Inferior parietal cortex (tissue), 1 donor: ENCODE measurements at regions not wholly inside any gene's neighbourhood (a gene's known extent, or its start where the extent isn't known, plus 50 kb on each side); places are given as distances from the start of the nearest gene placed in this dataset.

Source experiments
- DNase-seq: peaks from one replicate; pipeline ENCODE4 v3.0.0-alpha.2; 2016; ENCODE audit errors: extremely low spot score

DNA sequence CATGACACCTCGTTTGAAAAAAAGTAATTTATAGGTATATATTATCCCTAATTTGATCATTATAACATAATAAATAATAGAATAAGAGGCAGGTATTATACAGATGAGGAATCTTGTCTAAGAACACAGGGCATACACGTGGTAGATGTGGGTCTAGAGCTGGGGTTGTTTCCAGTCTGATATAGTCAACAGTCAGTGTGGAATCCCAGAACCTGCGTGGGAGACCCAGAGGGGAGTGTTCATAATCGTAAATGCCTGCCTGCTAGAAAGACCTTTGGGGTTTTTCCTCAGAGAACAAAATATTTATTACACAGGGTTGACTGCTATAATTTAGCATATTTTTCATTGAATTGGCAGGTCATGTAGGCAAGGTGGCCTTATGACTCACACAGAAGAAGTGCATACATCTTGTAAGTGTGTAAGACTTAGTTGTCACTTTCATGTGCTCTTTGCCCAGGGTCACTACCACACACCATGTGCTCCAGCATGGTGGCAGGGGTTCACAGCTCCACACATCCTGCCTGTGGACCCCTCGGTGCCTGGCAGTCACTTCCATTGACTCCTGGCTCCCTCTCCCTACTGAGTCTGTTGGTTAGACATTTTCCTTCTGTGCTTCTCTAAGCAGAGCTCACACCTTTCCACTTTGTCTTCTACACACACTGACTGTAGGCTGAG is 94.9 kb upstream of the IKZF1 start:
- DNase-seq: no peak

DNA sequence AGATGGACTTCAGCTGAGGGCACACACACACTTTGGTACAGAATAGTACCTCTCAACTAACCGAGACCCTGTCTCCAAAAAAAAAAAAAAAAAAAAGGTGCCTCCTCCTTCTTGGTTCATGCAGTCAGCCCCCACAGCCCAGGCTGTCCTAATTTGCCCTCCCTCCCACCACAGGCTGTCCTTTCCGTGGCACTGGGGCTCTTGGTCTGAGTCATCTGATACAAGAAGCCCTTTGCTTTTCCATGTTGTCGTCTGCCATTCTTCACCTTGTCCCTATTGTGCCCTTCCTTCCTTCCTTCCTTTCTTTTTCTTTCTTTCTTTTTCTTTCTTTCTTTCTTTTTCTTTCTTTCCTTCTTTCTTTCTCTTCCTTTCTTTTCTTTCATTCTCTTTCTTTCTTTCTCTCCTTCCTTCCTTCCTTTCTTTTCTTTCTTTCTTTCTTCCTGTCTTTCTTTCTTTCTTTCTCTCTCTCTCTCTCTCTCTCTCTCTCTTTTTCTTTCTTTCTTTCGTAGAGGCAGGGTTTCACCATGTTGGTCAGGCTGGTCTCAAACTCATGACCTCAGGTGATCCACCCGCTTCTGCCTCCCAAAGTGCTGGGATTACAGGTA is 96.0 kb upstream of the IKZF1 start:
- no peak for DNase-seq

DNA sequence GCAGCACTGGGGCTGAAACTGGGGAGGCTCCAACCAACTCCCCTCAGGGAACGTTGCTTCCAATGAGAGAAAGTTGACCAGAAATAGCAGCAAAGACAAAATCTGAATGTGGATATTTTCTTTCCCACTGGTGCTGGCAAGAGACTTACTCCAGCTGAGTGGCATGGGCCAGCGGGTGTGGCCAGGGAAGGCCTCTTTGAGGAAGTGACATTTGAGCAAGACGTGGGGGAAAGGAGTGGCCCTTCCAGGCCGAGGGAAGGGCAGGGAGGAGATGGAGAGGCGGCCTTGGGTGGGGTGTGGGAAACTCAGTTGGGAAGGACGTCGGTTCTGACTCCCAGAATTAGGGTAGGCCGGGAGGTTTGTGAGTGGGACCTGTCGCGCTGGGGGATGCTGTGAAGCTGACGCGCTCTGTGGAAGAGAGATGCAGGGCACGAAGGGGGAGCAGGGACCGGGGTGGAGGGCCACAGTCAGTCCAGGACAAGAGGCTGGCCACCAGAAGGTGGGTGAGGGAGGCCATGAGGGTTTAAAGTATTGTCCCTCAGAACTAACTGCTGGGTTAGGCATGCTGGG is 96.7 kb upstream of the IKZF1 start:
- no peak for DNase-seq

DNA sequence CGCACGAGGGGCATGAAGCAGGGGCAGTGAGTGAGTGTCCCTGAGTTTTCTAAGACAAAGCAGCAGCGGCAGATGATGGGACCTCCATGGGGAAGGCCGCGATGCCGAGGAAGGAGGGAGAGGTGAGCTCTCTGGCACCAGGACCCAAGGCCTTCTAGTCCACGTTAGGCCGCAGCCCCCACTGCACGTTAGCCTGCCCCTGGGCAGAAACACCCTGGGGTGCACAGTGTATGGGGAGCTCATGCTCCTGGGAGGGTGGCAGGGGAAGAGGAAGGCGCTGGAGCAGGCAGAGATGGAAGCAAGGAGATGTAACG is 97.3 kb upstream of the IKZF1 start:
- DNase-seq: no peak

DNA sequence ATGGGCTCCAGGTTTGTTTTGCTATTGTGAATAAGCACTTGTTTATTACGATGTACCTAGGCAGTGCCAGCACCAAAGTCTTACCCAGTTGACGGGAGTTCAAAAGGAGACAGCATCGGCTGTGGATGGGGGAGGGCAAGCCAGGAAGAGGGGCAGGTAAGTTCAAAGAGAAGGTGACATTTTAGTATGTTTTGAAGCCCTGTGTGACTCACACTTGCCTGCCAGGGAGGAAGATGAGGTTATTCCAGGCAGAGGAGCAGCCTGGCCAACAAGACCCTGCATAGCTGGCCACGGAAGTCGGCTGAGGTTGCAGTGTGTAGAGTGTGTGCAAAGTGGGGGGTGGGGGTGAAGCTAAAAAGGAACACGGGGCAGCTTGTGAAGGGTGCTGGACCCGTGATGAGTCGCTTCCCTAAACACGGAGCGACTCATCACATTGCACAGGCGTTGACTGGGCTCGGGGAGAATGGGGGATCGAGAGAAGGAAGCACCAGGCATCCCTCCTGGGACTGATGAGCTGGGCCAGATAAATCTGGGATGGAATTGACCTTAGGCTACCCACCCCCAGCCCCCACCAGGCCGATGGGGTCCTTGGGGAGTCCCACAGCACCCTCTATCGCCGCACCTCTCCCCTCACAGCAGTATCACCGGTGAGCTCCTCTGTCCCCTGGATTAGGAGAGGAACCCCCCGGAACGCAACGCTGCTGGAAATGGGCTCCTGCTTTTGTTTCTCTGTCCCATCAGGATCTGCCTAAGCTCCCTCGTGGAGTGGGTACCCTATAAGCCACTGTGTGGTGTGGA is 97.9 kb upstream of the IKZF1 start:
- DNase-seq: no peak

DNA sequence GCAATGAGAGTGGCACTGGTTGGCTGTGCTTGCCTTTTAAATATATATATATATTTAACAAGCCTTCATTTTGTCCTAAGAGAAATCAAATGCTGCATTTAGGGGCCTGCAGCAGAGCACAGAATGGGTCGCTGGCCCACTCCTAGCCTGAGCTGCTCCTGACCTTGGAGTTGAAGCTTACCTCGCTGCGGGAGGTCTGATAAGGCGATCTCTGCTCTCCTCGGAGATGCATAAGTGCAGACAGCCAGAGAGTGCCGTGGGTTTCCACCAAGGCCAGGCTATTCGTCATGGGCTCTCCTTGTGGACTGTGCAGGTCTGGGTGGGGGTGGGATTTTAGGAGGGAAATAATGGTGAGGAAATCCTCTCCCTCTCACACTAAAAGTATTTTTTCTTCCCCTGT is 99.5 kb upstream of the IKZF1 start:
- no peak for DNase-seq

DNA sequence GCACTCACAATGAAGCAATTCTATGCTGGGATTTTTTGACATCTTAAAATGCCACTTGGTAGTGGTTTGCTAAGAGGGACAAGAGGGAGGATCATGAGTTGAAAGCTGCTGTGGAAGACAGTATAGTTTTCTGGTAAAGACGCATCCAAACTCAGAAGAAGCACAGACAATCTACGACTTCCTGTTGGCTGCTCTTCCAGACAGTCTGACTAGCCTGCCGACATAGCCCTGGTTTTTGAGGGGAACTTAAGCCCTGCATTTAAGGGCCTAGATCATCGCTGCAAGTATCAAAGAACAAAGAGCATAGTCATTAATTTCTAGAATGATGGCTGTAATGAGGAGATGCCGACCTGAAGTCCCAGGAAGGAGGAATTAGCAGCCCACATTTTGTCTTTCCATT is 99.9 kb upstream of the IKZF1 start:
- DNase-seq: no peak

DNA sequence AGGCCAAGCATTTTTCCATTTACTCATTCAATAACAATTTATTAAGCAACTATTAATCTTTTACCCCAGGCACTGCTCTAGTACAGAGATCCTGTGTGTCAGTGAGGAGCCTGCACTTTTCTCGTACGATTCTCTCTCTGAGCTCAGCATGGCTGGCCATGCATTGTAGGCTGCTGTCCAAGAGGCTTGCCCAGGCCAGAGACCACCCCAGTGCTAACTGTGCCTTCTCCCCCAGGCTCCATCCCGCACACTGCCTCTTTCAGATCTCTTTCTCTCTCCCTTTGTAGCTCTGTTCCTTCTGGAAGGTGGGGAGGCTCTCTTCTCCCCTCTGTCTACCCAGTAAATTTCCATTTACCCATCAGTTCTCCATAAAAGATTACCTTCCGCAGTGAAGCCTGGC is 101.0 kb upstream of the IKZF1 start:
- DNase-seq: no peak

DNA sequence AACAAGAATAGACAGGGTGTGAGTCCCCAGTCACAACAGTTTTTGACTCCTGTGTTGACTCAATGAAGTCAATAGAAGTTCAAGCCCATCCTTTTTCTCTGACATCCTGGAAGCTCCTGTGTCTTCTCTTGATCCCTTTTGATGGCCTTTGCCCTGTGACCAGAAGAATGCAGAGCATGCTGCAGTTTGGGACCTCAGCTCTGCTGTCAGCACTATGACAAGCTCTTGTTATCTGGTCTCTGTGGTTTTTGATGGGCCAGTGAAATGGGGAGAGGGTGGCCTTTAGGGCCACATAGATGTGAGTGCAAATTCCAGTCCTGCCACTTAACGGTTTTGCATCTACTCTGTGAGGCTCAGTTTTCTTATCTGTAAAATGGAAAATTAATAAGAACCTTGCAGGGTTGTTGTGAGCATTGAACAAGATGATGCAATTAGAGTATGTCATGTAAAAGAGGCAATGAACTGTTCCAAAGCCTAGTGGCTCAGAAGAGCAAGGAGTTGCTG is 102.4 kb upstream of the IKZF1 start:
- DNase-seq: no peak

DNA sequence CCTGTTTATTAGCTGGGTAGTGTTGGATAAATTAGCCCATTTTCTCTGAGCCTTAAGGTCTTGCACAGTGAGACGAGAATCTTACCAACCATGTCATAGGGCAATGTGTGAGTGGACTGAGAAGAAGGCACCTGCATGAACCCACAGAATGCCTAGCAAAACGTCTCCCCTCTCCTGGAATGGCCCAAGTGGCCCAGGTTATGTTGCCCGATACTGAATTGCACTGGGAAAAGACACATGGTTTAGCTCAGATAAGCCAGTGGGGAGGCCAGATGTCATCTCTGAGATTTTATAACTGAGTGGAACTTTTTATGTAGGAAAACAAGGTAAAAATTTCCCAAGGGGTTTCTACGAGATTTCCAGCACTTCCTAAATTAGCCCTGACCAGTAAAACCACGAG is 104.7 kb upstream of the IKZF1 start:
- no peak for DNase-seq

DNA sequence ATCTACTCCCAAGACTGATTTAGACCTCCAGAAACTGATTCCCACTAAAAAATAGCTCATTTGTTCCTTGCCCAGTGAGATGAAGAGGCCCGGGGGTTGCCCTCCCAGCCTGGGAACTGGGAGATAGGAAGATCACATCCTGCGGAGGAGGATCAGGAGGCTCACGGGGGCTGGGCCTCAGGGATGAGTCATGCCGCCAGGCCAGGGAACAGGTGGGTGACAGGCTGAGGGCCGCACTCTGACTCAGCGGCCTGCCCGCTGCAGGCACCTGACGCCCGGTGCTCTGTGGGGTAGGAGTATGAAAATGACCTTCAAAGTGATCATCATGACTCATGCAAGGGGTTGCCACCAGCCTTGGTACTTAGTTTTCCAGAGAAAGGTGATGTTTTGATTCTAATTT is 104.5 kb upstream of the ZPBP start:
- DNase-seq: no peak

DNA sequence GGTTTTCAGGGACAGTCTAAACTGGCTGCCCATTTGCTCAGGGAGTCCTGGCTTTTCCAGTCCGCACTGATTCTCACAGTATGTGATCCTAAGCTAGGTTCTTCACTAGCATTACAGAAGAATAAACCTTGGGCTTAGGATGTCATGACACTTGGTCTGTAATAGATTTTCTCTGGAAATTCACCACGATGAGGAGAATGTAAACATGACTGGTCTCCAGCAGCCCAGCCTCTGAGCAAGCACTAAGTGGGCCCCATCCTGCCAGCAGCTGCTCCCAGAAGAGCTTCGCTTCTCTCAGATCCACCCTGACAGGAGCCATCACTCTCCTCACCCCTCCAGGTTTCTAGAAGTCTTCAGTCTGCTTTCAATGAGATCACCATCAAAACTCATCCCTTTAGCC is 103.7 kb upstream of the ZPBP start:
- DNase-seq: no peak

DNA sequence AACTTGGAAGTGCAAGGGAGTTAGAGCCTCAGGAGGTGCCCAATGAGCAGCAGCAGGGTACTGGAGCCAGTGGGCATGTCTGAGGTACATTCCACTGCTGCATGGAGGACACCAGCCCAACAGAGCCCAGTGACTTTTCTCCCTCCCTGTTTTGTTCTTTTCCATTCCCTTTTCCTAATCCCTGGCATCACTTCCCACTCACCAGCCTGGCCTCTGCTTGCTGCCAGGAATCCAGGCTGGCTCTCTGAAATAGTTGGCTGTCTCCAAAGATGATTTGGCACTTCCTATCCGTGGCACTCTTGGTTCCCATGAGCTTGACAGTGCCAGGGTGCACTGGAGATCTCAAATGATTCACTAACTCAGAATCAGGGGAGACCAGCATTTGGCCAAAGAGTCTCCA is 97.7 kb upstream of the ZPBP start:
- peak; percentile 35 for DNase-seq

DNA sequence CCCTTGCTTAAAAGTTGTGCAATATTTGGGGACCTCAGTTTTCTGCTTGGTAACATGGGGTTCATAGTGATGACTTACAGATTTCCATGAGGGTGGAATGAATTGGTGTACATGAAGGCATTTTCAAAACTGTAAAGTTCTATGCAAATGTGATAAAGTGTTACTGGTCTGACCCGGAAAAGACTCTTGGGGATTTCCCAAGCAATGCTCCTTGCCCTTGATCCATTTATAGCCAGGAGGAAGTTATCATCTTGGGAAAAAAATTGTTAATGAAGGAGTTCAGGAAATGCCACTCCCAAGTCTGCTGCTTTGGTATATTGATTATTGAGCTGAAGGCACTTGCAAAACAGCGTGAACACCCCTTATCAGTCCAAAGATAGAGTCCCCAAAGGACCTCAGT is 96.3 kb upstream of the ZPBP start:
- no peak for DNase-seq

DNA sequence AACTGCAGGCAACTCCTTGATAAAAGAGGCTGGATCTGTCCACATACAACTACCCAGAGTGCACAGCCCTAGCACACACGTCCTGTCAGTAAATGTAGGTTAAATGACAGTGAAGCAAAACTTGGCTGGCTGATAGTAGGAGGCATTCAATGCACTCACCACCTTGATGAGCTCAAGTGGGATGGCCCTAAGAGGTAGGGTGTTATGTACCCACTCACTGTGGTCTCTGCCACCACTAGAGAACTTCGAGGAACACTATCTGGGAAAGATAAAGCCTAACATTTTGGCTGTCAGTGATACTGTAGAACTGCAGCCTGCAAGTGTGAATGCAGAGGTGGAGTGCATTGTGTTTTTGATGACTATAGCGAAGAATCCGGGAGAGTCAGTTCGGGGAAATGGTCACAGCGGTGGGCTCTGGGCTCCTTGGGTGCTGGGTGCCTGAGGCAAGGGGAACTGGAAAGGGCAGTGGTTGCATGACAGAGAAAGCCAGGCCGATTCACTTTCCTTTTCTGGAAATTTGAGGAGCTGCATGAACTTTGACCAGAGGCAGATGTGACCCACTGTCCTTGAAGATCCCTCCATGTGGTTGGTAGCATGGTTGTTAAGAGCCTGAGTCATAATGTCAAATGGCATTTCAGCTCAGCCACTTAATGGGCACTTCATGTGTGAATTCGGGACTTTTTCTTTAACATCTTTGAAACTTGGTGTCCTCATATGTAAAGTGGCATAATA is 93.1 kb upstream of the ZPBP start:
- no peak for DNase-seq

DNA sequence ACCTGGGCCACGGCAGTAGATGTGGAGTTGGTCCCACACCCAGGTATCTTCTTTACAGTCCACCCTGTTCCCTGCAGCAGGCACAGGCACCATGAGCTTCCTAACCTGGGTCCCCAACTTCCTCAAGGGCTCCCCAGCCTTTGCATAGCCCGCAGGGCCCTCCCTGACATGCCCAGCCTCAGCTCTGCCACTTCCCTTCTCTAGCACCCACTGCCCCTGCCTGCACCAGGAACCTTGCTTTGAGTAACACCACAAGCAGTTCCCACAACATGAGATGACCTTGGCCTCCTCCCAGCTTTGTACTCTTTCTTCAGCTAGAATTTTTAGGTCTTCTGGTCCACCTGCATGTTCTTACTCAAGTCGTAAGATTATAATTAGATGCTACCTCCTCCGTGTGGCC is 92.2 kb upstream of the ZPBP start:
- no peak for DNase-seq

DNA sequence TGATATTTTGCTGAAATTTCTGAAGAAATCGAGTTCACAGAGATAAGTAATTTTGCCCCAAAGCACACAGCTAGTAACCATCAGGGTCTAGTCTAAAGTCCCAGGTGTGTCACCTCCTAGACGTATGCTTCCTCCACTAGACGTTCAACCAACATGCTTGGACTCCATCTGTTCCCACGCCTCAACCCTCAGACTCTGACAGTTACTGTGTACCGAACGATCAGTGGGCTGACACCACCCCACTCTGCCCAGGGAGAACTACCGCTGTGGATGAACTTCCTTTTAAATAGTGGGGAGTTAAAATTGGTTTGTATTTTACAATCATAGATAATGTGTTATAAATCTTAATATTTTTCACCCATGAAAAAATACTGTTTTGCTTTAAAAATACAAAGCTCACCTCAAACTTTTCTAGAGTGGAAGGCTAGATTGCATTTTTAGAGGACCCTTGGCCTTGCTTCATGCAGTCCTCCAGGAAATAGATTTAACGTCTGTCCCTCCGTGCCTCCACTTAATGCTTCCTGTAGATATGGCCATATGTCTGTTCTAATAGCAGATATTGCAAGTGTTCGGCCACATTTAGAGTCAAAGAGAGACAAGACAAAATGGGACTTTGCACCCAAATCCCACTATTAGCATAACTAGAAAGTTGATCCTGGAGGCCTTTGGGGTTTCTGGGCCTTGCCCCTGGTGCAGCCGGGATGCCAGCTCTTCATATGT is 91.4 kb upstream of the ZPBP start:
- no peak for DNase-seq

DNA sequence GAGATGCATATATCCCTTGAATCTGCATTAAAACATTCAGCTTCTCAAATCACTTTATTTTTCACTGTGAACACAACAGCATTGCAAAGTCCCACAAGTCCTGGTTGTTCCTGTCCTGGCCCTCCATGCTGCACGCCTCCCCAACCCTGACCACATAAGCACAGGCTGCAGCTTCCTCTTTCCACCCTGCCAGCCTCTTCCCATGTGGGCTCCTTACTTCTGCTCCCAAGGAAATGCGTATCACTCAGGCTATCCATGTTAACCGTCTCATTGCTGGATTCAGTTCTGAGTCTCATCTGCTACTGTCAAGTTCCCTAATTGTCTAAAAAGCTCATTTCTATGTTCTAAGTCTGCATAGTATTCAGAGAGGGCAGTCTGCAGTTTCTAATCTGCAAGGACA is 89.7 kb upstream of the ZPBP start:
- DNase-seq: no peak

DNA sequence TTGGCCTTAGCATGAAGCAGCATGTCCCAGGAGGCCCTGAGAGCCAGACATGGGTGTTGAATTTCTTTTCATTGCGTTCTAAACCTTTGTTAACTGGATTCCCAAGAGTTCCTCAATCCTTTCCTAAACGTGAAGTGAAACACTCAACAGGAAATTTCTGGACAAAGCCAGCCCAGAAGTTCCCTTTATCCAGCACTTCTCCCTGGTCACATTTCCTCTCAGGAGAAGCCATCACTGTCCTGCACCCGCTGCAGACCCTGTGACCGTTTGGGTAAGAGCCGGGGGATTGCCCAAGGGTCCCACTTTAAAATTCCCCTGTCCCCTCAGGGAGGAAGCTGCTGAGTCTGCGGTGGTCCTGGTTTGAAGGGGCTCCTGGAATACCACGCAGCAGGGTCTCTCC is 88.0 kb upstream of the ZPBP start:
- no peak for DNase-seq

DNA sequence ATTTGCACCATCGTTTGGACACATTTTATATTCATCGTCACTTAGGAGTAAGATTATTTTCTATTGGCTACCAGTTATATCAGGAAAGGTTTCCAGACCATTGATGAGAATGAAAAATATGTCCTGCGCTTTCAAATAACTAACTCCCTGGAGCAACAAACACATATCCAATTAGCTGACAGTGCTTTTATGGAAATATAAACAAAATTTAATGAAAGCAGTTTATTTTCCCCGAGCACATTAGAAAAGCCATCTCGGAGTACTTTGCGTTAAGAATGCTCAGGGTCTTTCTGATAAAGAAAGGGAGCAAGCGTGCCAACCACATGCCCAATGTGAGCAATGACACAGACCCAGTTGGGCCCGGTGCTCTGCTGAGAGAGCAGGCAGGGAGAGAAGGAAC is 85.1 kb upstream of the ZPBP start:
- DNase-seq: no peak

DNA sequence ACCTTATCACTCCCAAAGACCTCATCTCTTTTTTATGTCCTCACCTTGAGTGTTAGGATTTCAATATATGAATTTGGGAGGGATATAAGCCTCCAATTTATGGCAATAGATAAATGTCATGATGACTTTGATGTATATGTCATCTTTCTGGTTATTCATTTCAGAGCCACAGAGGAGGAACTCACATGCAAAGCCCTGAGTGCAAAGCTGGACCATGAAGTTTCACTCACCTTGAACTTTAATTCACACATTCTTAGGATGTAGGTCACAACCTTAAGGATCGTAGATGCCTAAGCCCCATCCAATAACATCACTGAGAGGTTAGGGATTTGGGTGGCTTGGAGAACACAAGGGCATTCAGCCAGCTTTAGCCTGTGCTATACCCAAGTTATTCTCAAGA is 81.9 kb upstream of the ZPBP start:
- DNase-seq: no peak
